DMS79 treated with DMSO at 0.1 percent for 48 hours (cell line): ENCODE measurements at regions not wholly inside any gene's neighbourhood (a gene's known extent, or its start where the extent isn't known, plus 50 kb on each side); places are given as distances from the start of the nearest gene placed in this dataset.

Source experiments
- DNase-seq: peaks from one replicate; lab custom pipeline; 2025; lab: John Stamatoyannopoulos, UW

- DNase-seq: no peak
These were observed 127.2 kb upstream of the PRNP start for GRCh38 chr20:4559106-4559505.

GRCh38 chr20:4556781-4557180 lies 129.5 kb upstream of the PRNP start:
- DNase-seq: no peak

GRCh38 chr20:4555188-4555890 lies 130.9 kb upstream of the PRNP start:
- no peak for DNase-seq

- no peak for DNase-seq
These were observed 131.9 kb upstream of the PRNP start for GRCh38 chr20:4554346-4554745.

- no peak for DNase-seq
These were observed 134.1 kb upstream of the PRNP start for GRCh38 chr20:4552075-4552640.

- no peak for DNase-seq
These were observed 135.5 kb upstream of the PRNP start for GRCh38 chr20:4550740-4551139.

GRCh38 chr20:4549711-4550259 lies 136.5 kb upstream of the PRNP start:
- no peak for DNase-seq

- no peak for DNase-seq
These were observed 137.7 kb upstream of the PRNP start for GRCh38 chr20:4548552-4548951.

- no peak for DNase-seq
These were observed 139.5 kb upstream of the PRNP start for GRCh38 chr20:4546786-4547185.

GRCh38 chr20:4546342-4546741 lies 139.9 kb upstream of the PRNP start:
- DNase-seq: no peak

- DNase-seq: no peak
These were observed 140.7 kb upstream of the PRNP start for GRCh38 chr20:4545526-4545925.

GRCh38 chr20:4544765-4545164 lies 141.5 kb upstream of the PRNP start:
- no peak for DNase-seq

GRCh38 chr20:4542270-4542669 lies 144.0 kb upstream of the PRNP start:
- no peak for DNase-seq

GRCh38 chr20:4534315-4534714 lies 151.9 kb upstream of the PRNP start:
- no peak for DNase-seq

GRCh38 chr20:4533368-4534133 lies 152.7 kb upstream of the PRNP start:
- DNase-seq: no peak

GRCh38 chr20:4532772-4533171 lies 153.5 kb upstream of the PRNP start:
- DNase-seq: no peak

GRCh38 chr20:4524792-4525191 lies 161.5 kb upstream of the PRNP start:
- DNase-seq: no peak

GRCh38 chr20:4524307-4524706 lies 161.9 kb upstream of the PRNP start:
- no peak for DNase-seq

GRCh38 chr20:4522310-4522709 lies 163.9 kb upstream of the PRNP start:
- no peak for DNase-seq

- DNase-seq: no peak
These were observed 164.9 kb upstream of the PRNP start for GRCh38 chr20:4521170-4521968.

GRCh38 chr20:4519534-4519933 lies 166.7 kb upstream of the PRNP start:
- DNase-seq: no peak

GRCh38 chr20:4516876-4517275 lies 169.4 kb upstream of the PRNP start:
- no peak for DNase-seq
